Brain microvascular endothelial cell (primary cell): ENCODE measurements at regions not wholly inside any gene's neighbourhood (a gene's known extent, or its start where the extent isn't known, plus 50 kb on each side); places are given as distances from the start of the nearest gene placed in this dataset.

Experiments used
- DNase-seq: peaks from one replicate; pipeline ENCODE4 v3.0.0-alpha.2; 2020
- H3K27ac ChIP-seq: fragments of 250-450 bp; sonication (Bioruptor Pico); 2 replicates; pipeline ENCODE4 v1.5.1; 2020; ENCODE audit warnings: mild to moderate bottlenecking, moderate library complexity
- H3K27me3 ChIP-seq: fragments of 250-450 bp; sonication (Bioruptor Pico); replicated peaks from 2 replicates; pipeline ENCODE4 v1.5.1; 2020; ENCODE audit warnings: mild to moderate bottlenecking
- H3K36me3 ChIP-seq: fragments of 250-450 bp; sonication (Bioruptor Pico); replicated peaks from 2 replicates; pipeline ENCODE4 v1.5.1; 2020; ENCODE audit warnings: mild to moderate bottlenecking
- H3K4me3 ChIP-seq: 2 replicates; pipeline ENCODE4 v1.5.1; 2011; ENCODE audit warnings: low read depth, mild to moderate bottlenecking, control low read depth, low read length, moderate library complexity
- CTCF ChIP-seq: IDR thresholded peaks from 2 replicates; pipeline ENCODE4 v1.5.1; 2011; ENCODE audit warnings: low read depth, mild to moderate bottlenecking, moderate library complexity, low read length, control low read depth, inconsistent platforms; ENCODE audit errors: missing control alignments
- in situ Hi-C: cut with HindIII; loops from 2 replicates; pipeline ENCODE4 v1.10.0; 2017; ENCODE audit warnings: low sequenced_read_pairs, low pct_ligation_motif_present

- H3K27ac ChIP-seq = no peak overlapping the region
- no peak for DNase-seq
- H3K27me3 ChIP-seq = no peaks in the 10 kb centered on the region
- H3K36me3 ChIP-seq = no peaks in the 10 kb centered on the region
- no peak for TF ChIP-seq CTCF
- H3K4me3 ChIP-seq = no peak overlapping the region
- in situ Hi-C loops = no loop called here
Observed at GRCh38 chr16:13864689-13865088, 55.3 kb upstream of the ERCC4 start.

GRCh38 chr16:13866073-13866472 is 53.9 kb upstream of the ERCC4 start:
- peak; percentile 62 for DNase-seq
- no peaks in the 10 kb centered on the region for H3K36me3 ChIP-seq

More at GRCh38 chr16:13866073-13866472, 53.9 kb upstream of the ERCC4 start:
- H3K27ac ChIP-seq = no peak overlapping the region
- no peak overlapping the region for H3K4me3 ChIP-seq
- no peaks in the 10 kb centered on the region for H3K27me3 ChIP-seq
- peak; percentile 82 for TF ChIP-seq CTCF
- in situ Hi-C loops = no loop called here
